Fibroblast of lung (primary cell): ENCODE measurements at regions not wholly inside any gene's neighbourhood (a gene's known extent, or its start where the extent isn't known, plus 50 kb on each side); places are given as distances from the start of the nearest gene placed in this dataset.

Experiments
- CTCF ChIP-seq, 2 donors: IDR thresholded peaks in 1 of 2; conservative IDR thresholded peaks in 1 of 2; 1 replicate in 1 of 2; 2 replicates in 1 of 2; pipeline ENCODE4 v1.5.1; 2011 to 2012; ENCODE audit warnings: low read length in 2 of 2, control low read depth in 1 of 2, inconsistent platforms in 1 of 2, low read depth in 1 of 2, mild to moderate bottlenecking in 1 of 2
- EZH2 ChIP-seq: IDR thresholded peaks from 2 replicates; pipeline ENCODE4 v1.5.1; 2012; ENCODE audit warnings: low read length, control low read depth, mild to moderate bottlenecking; ENCODE audit errors: missing control alignments

GRCh38 chr6:149216459-149216858 lies 101.1 kb upstream of the TAB2 start:
- TF ChIP-seq CTCF (conservative IDR thresholded peaks at IDR 0.05 in 1 of 2, IDR thresholded peaks at IDR 0.05 in 1 of 2; ENCODE audit: low read depth in 1 of 2, low read length in 2 of 2) (no peak), EZH2 (no peak)
